ENCODE measurements at regions not wholly inside any gene's neighbourhood (a gene's known extent, or its start where the extent isn't known, plus 50 kb on each side); places are given as distances from the start of the nearest gene placed in this dataset.
"Not testable (repeated sequence)": the region's sequence is repeated elsewhere in the genome, so short reads cannot be mapped to it uniquely, and the experiment has no call there.

- Histone ChIP-seq H3K36me3 (ENCODE audit: control insufficient read depth in 3 of 3, insufficient read depth in 2 of 3, low read depth in 1 of 3, low read length in 3 of 3) (no peaks in the 10 kb centered on the region), H3K4me3 (ENCODE audit: low read depth in 1 of 3, low read length in 3 of 3) (no peak overlapping the region), H3K27me3 (ENCODE audit: control insufficient read depth in 3 of 3, insufficient read depth in 3 of 3, low read length in 3 of 3) (no peaks in the 10 kb centered on the region), H3K4me1 (ENCODE audit: control insufficient read depth in 3 of 3, insufficient read depth in 2 of 3, low read depth in 1 of 3, low read length in 2 of 3) (peaks cover 0 to 29% (median 2%) of the 10 kb centered on the region in 3 donors), H3K27ac (ENCODE audit: low read depth in 1 of 3, low read length in 2 of 3) (peak overlapping the region; percentile 46 to 87 (median 64)), H3K9me3 (ENCODE audit: control insufficient read depth in 2 of 2, insufficient read depth in 1 of 2, low read depth in 1 of 2, low read length in 1 of 2) (peaks cover 0 to 5% of the 10 kb centered on the region in 2 donors)
- FAIRE-seq, result no peak
- 39 to 69% (median 46%) methylated on average over 5 of the region's 5 CpGs for WGBS, 3 donors
- DNase-seq, result no peak
These were observed 82.9 kb upstream of the RBPJ start for GRCh38 chr4:26237916-26238315.

GRCh38 chr4:26238426-26238777 is 82.4 kb upstream of the RBPJ start:
- Histone ChIP-seq H3K4me1 (ENCODE audit: control insufficient read depth in 3 of 3, insufficient read depth in 2 of 3, low read depth in 1 of 3, low read length in 2 of 3) (peaks cover 0 to 29% (median 2%) of the 10 kb centered on the region in 3 donors), H3K27ac (ENCODE audit: low read depth in 1 of 3, low read length in 2 of 3) (peak overlapping the region; percentile 81 to 93 (median 87)), H3K36me3 (ENCODE audit: control insufficient read depth in 3 of 3, insufficient read depth in 2 of 3, low read depth in 1 of 3, low read length in 3 of 3) (no peaks in the 10 kb centered on the region), H3K4me3 (ENCODE audit: low read depth in 1 of 3, low read length in 3 of 3) (peak overlapping the region in 2 of 3 donors; percentile 11 to 16), H3K9me3 (ENCODE audit: control insufficient read depth in 2 of 2, insufficient read depth in 1 of 2, low read depth in 1 of 2, low read length in 1 of 2) (peaks cover 0 to 5% of the 10 kb centered on the region in 2 donors), H3K27me3 (ENCODE audit: control insufficient read depth in 3 of 3, insufficient read depth in 3 of 3, low read length in 3 of 3) (no peaks in the 10 kb centered on the region)
- FAIRE-seq (no peak), DNase-seq (peak; percentile 91 to 96)
- 20 to 41% (median 26%) methylated on average over 4 of the region's 4 CpGs for WGBS, 3 donors

- DNase-seq, result peak; percentile 55 to 60
- no peaks in the 10 kb centered on the region for H3K27me3 ChIP-seq (ENCODE audit: control insufficient read depth in 3 of 3, insufficient read depth in 3 of 3, low read length in 3 of 3)
- no peak for FAIRE-seq
- H3K9me3 ChIP-seq (ENCODE audit: control insufficient read depth in 2 of 2, insufficient read depth in 1 of 2, low read depth in 1 of 2, low read length in 1 of 2), result peaks cover 0 to 5% of the 10 kb centered on the region in 2 donors
- peak overlapping the region in 2 of 3 donors; percentile 11 to 16 for H3K4me3 ChIP-seq (ENCODE audit: low read depth in 1 of 3, low read length in 3 of 3)
- WGBS, 3 donors, result 15 to 40% (median 38%) methylated on average over 12 of the region's 12 CpGs
- peak overlapping the region; percentile 81 to 93 (median 87) for H3K27ac ChIP-seq (ENCODE audit: low read depth in 1 of 3, low read length in 2 of 3)
- peaks cover 0 to 29% (median 2%) of the 10 kb centered on the region in 3 donors for H3K4me1 ChIP-seq (ENCODE audit: control insufficient read depth in 3 of 3, insufficient read depth in 2 of 3, low read depth in 1 of 3, low read length in 2 of 3)
- no peaks in the 10 kb centered on the region for H3K36me3 ChIP-seq (ENCODE audit: control insufficient read depth in 3 of 3, insufficient read depth in 2 of 3, low read depth in 1 of 3, low read length in 3 of 3)
These were observed 81.8 kb upstream of the RBPJ start for GRCh38 chr4:26238778-26239679.

- DNase-seq (no peak), FAIRE-seq (no peak)
- H3K9me3 ChIP-seq (ENCODE audit: control insufficient read depth in 2 of 2, insufficient read depth in 1 of 2, low read depth in 1 of 2, low read length in 1 of 2), result peaks cover 0 to 7% of the 10 kb centered on the region in 2 donors
- H3K4me1 ChIP-seq (ENCODE audit: control insufficient read depth in 3 of 3, insufficient read depth in 2 of 3, low read depth in 1 of 3, low read length in 2 of 3), result peaks cover 0 to 29% (median 2%) of the 10 kb centered on the region in 3 donors
- H3K4me3 ChIP-seq (ENCODE audit: low read depth in 1 of 3, low read length in 3 of 3), result no peak overlapping the region
- 55 to 65% (median 56%) methylated on average over 5 of the region's 5 CpGs for WGBS, 3 donors
- H3K27ac ChIP-seq (ENCODE audit: low read depth in 1 of 3, low read length in 2 of 3), result peak overlapping the region in 2 of 3 donors; percentile 22 to 87
- H3K36me3 ChIP-seq (ENCODE audit: control insufficient read depth in 3 of 3, insufficient read depth in 2 of 3, low read depth in 1 of 3, low read length in 3 of 3), result no peaks in the 10 kb centered on the region
- no peaks in the 10 kb centered on the region for H3K27me3 ChIP-seq (ENCODE audit: control insufficient read depth in 3 of 3, insufficient read depth in 3 of 3, low read length in 3 of 3)
These were observed 81.0 kb upstream of the RBPJ start for GRCh38 chr4:26239801-26240200.

GRCh38 chr4:26241179-26241578 is 79.6 kb upstream of the RBPJ start:
- 76 to 96% (median 90%) methylated on average over 4 of the region's 4 CpGs for whole genome bisulfite sequencing, 3 donors
- H3K4me3 ChIP-seq (ENCODE audit: low read depth in 1 of 3, low read length in 3 of 3), result no peak overlapping the region

GRCh38 chr4:26242451-26242850 is 78.4 kb upstream of the RBPJ start:
- no peak overlapping the region for H3K27ac ChIP-seq (ENCODE audit: low read depth in 1 of 3, low read length in 2 of 3)
- no peak for DNase-seq
- H3K27me3 ChIP-seq (ENCODE audit: control insufficient read depth in 3 of 3, insufficient read depth in 3 of 3, low read length in 3 of 3), result no peaks in the 10 kb centered on the region
- no peaks in the 10 kb centered on the region for H3K36me3 ChIP-seq (ENCODE audit: control insufficient read depth in 3 of 3, insufficient read depth in 2 of 3, low read depth in 1 of 3, low read length in 3 of 3)
- peaks cover 0 to 23% (median 2%) of the 10 kb centered on the region in 3 donors for H3K4me1 ChIP-seq (ENCODE audit: control insufficient read depth in 3 of 3, insufficient read depth in 2 of 3, low read depth in 1 of 3, low read length in 2 of 3)
- H3K9me3 ChIP-seq (ENCODE audit: control insufficient read depth in 2 of 2, insufficient read depth in 1 of 2, low read depth in 1 of 2, low read length in 1 of 2), result peaks cover 0 to 2% of the 10 kb centered on the region in 2 donors
- H3K4me3 ChIP-seq (ENCODE audit: low read depth in 1 of 3, low read length in 3 of 3), result no peak overlapping the region
- no peak for FAIRE-seq

More at GRCh38 chr4:26241179-26241578, 79.6 kb upstream of the RBPJ start:
- no peaks in the 10 kb centered on the region for H3K27me3 ChIP-seq (ENCODE audit: control insufficient read depth in 3 of 3, insufficient read depth in 3 of 3, low read length in 3 of 3)
- H3K36me3 ChIP-seq (ENCODE audit: control insufficient read depth in 3 of 3, insufficient read depth in 2 of 3, low read depth in 1 of 3, low read length in 3 of 3), result no peaks in the 10 kb centered on the region
- FAIRE-seq, result no peak
- H3K4me1 ChIP-seq (ENCODE audit: control insufficient read depth in 3 of 3, insufficient read depth in 2 of 3, low read depth in 1 of 3, low read length in 2 of 3), result peaks cover 0 to 23% (median 2%) of the 10 kb centered on the region in 3 donors
- no peak for DNase-seq
- H3K27ac ChIP-seq (ENCODE audit: low read depth in 1 of 3, low read length in 2 of 3), result no peak overlapping the region
- H3K9me3 ChIP-seq (ENCODE audit: control insufficient read depth in 2 of 2, insufficient read depth in 1 of 2, low read depth in 1 of 2, low read length in 1 of 2), result peaks cover 0 to 7% of the 10 kb centered on the region in 2 donors

- FAIRE-seq, result peak; percentile 93
- DNase-seq; H3K9me3 ChIP-seq (ENCODE audit: control insufficient read depth in 2 of 2, insufficient read depth in 1 of 2, low read depth in 1 of 2, low read length in 1 of 2); H3K4me3 ChIP-seq (ENCODE audit: low read depth in 1 of 3, low read length in 3 of 3); H3K36me3 ChIP-seq (ENCODE audit: control insufficient read depth in 3 of 3, insufficient read depth in 2 of 3, low read depth in 1 of 3, low read length in 3 of 3); H3K27me3 ChIP-seq (ENCODE audit: control insufficient read depth in 3 of 3, insufficient read depth in 3 of 3, low read length in 3 of 3); H3K27ac ChIP-seq (ENCODE audit: low read depth in 1 of 3, low read length in 2 of 3); H3K4me1 ChIP-seq (ENCODE audit: control insufficient read depth in 3 of 3, insufficient read depth in 2 of 3, low read depth in 1 of 3, low read length in 2 of 3): not testable (repeated sequence)
- 0 to 31% (median 0%) methylated on average over 1 of the region's 1 CpG for WGBS, 3 donors
These were observed 76.7 kb upstream of the RBPJ start for GRCh38 chr4:26244138-26244537.

GRCh38 chr4:26248647-26249046 is 72.2 kb upstream of the RBPJ start:
- peak; percentile 12 to 26 for DNase-seq
- no peak overlapping the region for H3K4me3 ChIP-seq (ENCODE audit: low read depth in 1 of 3, low read length in 3 of 3)
- peaks cover 0 to 5% (median 0%) of the 10 kb centered on the region in 3 donors for H3K4me1 ChIP-seq (ENCODE audit: control insufficient read depth in 3 of 3, insufficient read depth in 2 of 3, low read depth in 1 of 3, low read length in 2 of 3)
- no peaks in the 10 kb centered on the region for H3K27me3 ChIP-seq (ENCODE audit: control insufficient read depth in 3 of 3, insufficient read depth in 3 of 3, low read length in 3 of 3)
- H3K9me3 ChIP-seq (ENCODE audit: control insufficient read depth in 2 of 2, insufficient read depth in 1 of 2, low read depth in 1 of 2, low read length in 1 of 2), result peaks cover 0 to 2% of the 10 kb centered on the region in 2 donors
- H3K27ac ChIP-seq (ENCODE audit: low read depth in 1 of 3, low read length in 2 of 3), result peak overlapping the region in 1 of 3 donors; percentile 1
- H3K36me3 ChIP-seq (ENCODE audit: control insufficient read depth in 3 of 3, insufficient read depth in 2 of 3, low read depth in 1 of 3, low read length in 3 of 3), result no peaks in the 10 kb centered on the region
- no peak for FAIRE-seq

Measured in small intestine (tissue), 7 donors.